GM12872 (cell line): ENCODE measurements at regions not wholly inside any gene's neighbourhood (a gene's known extent, or its start where the extent isn't known, plus 50 kb on each side); places are given as distances from the start of the nearest gene placed in this dataset.

Source experiments
- CTCF ChIP-seq: IDR thresholded peaks from 3 replicates; pipeline ENCODE4 v1.5.1; 2011; ENCODE audit warnings: low read depth, mild to moderate bottlenecking, low read length, moderate library complexity; ENCODE audit not compliant: insufficient read depth

GRCh38 chr3:66830301-66830700, 167.8 kb upstream of the KBTBD8 start:
- no peak for TF ChIP-seq CTCF

- no peak for TF ChIP-seq CTCF
These were observed 166.2 kb upstream of the KBTBD8 start for GRCh38 chr3:66831931-66832330.

GRCh38 chr3:66836363-66837152, 161.5 kb upstream of the KBTBD8 start:
- TF ChIP-seq CTCF, result no peak

DNA sequence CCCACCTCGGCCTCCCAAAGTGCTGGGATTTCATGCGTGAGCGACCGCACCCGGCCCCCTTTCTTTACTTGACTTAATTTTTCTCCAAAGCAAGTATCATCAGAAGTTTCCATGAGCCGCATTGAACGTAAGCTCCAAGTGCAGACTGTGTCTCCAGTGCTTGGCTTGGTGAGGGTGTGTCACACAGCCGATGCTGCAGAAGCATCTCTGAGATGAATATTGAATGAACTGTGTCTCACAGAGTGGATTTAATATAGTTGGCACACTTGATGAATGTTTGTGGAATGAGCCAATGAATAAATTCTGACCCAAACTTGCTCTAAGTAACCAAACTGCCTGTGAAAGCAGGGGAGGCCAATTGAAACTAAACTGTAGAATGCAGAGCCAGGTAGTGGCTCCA, 159.4 kb upstream of the KBTBD8 start:
- TF ChIP-seq CTCF, result no peak

DNA sequence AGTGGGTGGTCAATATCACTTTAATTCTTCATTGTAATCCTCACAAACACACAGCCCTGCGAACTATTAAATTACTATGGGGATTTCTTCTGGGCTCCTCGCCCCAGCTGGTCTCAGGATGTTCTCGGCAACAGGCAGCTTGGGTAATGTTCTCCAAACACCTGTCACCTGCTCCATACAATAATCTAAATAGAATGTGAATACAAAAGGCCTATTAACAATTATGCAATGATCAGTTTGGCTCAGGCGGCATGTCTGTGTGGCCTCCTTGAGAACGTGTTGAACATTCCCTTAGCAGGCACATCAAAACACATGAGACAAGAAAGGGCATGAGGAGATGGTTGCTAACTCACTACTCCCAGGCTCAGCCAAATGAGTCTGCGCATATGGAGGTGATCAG, 158.6 kb upstream of the KBTBD8 start:
- no peak for TF ChIP-seq CTCF

GRCh38 chr3:66851894-66852613, 146.1 kb upstream of the KBTBD8 start:
- TF ChIP-seq CTCF, result no peak

DNA sequence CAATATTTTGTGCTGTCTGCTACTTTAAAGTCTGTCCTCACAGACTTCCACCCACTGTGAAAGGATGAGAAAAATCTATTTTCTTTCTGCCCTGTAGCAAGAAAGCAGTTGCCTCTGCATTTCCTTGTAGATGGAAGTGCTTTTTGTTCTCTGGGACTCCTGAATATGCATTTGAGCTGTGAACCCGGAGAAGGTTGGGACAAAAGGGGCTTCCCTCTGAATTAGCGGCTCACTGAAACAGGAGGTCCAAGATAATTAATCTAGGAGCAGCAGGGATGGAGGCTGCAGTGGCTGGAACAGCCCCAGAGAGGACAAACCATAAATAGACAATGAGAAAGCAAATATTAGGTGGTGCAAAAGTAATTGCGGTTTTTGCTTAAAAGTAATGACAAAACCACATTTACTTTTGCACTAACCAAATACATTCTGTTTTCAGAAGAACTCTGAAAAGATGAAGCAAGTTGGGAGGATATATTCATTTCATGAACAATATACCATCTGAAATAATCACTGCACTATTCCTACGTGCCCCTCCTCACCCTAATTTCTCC, 143.4 kb upstream of the KBTBD8 start:
- TF ChIP-seq CTCF, result no peak
